AG04450 (cell line): ENCODE measurements at regions not wholly inside any gene's neighbourhood (a gene's known extent, or its start where the extent isn't known, plus 50 kb on each side); places are given as distances from the start of the nearest gene placed in this dataset.

Experiments
- CTCF ChIA-PET: fragments of 300-600, 350-600 bp; formaldehyde crosslinking; extraction: SDS; loops from one replicate; lab custom pipeline; 2022; ENCODE audit warnings: antibody characterized with exemption, inconsistent platforms; lab: Charles Lee
- POLR2A ChIA-PET: fragments of 350-600 bp; formaldehyde crosslinking; extraction: SDS; loops from one replicate; lab custom pipeline; 2021; ENCODE audit warnings: antibody characterized with exemption, inconsistent platforms; lab: Yijun Ruan, JAX
- DNase-seq: peaks from one replicate; pipeline ENCODE4 v3.0.0-alpha.2; 2011; ENCODE audit warnings: low read depth, low spot score
- H3K27ac ChIP-seq: one replicate; pipeline ENCODE4 v1.5.1; 2012; ENCODE audit warnings: low read depth, low read length, control low read depth
- H3K27me3 ChIP-seq: one replicate; pipeline ENCODE4 v1.6.0; 2012; ENCODE audit warnings: low read length; ENCODE audit not compliant: control insufficient read depth, insufficient read depth
- H3K4me3 ChIP-seq: 2 replicates; pipeline ENCODE4 v1.5.1; 2011; ENCODE audit warnings: mild to moderate bottlenecking, low read depth, low read length, control low read depth
- H3K9me3 ChIP-seq: 2 replicates; pipeline ENCODE4 v1.5.1; 2012; ENCODE audit warnings: low read length; ENCODE audit not compliant: control insufficient read depth, insufficient read depth
- TF ChIP-seq, protein P1 (sequence below): IDR thresholded peaks from 2 replicates; pipeline ENCODE4 v1.5.1; 2011; ENCODE audit warnings: low read depth, low read length, control low read depth, inconsistent platforms

DNA sequence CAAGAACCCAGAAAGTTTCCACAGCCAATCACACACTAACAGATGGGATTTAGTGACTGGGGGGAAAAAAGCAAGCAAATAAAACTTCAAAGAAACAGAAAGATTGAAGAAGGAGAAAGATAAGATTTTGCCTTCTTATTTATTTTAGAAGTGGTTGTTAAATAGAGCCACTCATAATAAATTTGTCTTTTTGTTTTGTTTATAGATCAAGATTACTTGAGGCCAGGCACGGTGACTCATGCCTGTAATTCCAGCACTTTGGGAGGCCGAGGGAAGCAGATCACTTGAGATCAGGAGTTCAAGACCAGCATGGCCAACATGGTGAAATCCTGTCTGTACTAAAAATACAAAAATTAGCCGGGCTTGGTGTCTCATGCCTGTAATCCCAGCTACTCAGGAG lies 94.9 kb upstream of the RANBP3L start:
- Histone ChIP-seq H3K27ac (no peak overlapping the region), H3K4me3 (no peak overlapping the region), H3K27me3 (no peaks in the 10 kb centered on the region), H3K9me3 (no peaks in the 10 kb centered on the region)
- ChIA-PET CTCF (interaction anchor here (1.4 to 3.1 kb wide), 2 partner anchors 131 to 318 kb away, joined by 6 to 13 read pairs; no protein-coding TSS in a partner anchor), POLR2A (no interaction called here)
- no peak for DNase-seq
- TF ChIP-seq, protein P1, sequence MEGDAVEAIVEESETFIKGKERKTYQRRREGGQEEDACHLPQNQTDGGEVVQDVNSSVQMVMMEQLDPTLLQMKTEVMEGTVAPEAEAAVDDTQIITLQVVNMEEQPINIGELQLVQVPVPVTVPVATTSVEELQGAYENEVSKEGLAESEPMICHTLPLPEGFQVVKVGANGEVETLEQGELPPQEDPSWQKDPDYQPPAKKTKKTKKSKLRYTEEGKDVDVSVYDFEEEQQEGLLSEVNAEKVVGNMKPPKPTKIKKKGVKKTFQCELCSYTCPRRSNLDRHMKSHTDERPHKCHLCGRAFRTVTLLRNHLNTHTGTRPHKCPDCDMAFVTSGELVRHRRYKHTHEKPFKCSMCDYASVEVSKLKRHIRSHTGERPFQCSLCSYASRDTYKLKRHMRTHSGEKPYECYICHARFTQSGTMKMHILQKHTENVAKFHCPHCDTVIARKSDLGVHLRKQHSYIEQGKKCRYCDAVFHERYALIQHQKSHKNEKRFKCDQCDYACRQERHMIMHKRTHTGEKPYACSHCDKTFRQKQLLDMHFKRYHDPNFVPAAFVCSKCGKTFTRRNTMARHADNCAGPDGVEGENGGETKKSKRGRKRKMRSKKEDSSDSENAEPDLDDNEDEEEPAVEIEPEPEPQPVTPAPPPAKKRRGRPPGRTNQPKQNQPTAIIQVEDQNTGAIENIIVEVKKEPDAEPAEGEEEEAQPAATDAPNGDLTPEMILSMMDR = no peak

DNA sequence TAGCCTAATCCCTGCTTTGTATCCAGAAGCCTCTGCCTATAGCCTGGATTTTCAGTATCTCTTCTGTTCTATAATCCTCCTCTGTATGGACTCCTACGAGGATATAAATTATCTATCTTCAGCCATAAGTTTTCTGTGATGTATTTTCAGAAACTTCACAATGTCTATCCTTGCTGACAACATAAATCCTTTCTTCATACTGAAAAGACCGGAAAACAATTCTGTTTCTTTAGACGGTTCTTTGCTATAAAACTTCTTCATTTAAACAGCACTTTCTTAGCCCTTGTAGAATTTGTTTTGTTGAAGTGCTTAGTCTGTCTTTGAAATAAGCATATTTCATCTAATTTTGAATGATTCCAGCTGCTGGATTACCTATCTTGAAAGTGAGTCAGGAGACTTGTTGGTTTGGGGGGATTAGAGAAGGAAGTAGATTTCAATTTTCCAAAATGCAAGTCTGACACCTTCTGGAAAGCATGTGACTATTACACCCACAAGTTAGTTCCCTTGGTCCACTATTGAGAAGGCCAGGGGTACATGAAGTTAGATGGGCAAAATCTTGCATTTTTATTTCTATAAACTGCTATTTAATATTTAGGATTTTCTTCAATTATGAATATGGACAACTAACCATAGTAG lies 96.3 kb upstream of the RANBP3L start:
- TF ChIP-seq, protein P1 = peak; percentile 25; the same call in 1 of the 2 replicates
- Histone ChIP-seq H3K4me3 (no peak overlapping the region), H3K27ac (no peak overlapping the region), H3K9me3 (no peaks in the 10 kb centered on the region), H3K27me3 (no peaks in the 10 kb centered on the region)
- ChIA-PET CTCF (interaction anchor here (1.0 to 3.1 kb wide), 3 partner anchors 133 to 319 kb away, joined by 3 to 13 read pairs (median 6); no protein-coding TSS in a partner anchor), POLR2A (no interaction called here)
- DNase-seq = no peak

DNA sequence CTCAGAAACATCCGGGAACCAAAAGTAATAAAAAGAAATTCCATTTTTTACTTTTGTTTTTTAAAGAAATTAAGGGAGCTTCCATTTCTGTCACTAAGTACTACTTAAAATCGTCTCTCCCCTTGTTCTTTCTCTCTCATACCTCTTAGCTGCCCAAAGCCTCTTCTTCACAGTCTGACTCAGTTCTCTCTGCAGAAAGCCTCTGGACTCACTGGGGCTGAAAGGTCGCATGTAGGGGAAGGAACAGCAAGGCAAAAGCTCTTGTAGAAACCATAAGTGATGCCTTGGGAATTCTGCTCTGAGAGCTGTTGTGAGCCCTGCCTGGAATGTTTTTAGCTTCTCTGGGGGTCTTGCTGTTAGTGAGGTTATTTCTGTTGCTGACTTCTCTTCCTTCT lies 100.8 kb upstream of the RANBP3L start:
- Histone ChIP-seq H3K27me3 (no peaks in the 10 kb centered on the region), H3K27ac (no peak overlapping the region), H3K9me3 (no peaks in the 10 kb centered on the region), H3K4me3 (no peak overlapping the region)
- no peak for DNase-seq
- ChIA-PET CTCF (interaction anchor here (0.8 to 3.2 kb wide), 8 partner anchors 12 to 293 kb away, joined by 4 to 15 read pairs (median 7); partner anchors contain the start of gene NADK2), POLR2A (no interaction called here)
- TF ChIP-seq, protein P1 = no peak

DNA sequence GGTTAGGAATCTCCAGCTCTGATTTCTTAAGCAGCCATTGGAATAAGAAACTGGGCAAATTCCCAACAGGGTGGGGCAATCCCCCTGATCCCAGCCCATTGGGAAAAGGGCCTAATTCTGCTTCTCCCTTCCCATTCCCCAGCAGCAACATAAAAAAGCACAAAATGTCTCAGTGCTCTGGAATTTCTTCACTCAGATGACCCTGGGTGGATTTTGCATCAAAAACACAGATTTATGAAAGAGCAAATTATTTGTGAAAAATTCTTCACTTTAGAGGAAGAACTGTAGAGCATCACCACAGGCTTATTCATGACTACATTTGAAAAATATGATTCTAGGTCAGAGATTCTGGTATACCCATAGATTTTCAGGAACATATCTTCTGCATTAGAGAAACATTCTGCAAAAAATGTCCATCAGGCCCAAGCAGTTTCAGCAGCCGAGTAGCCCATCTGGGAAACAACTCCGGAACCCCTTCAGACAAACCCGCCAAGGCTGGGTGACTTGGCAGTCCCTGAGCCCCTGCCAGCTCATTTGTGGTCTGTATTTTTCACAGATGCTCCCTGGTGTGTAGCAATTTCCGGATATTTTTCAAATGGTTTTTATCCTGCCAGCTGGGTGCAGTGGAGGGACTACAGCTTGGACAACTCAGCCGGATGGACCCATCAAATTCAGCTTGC lies 102.1 kb upstream of the RANBP3L start:
- peak; percentile 11 for DNase-seq
- CTCF ChIA-PET = interaction anchor here (0.7 to 3.2 kb wide), 7 partner anchors 11 to 292 kb away, joined by 3 to 15 read pairs (median 10); partner anchors contain the start of gene NADK2
- Histone ChIP-seq H3K4me3 (no peak overlapping the region), H3K27me3 (no peaks in the 10 kb centered on the region), H3K27ac (peak overlapping the region; percentile 31), H3K9me3 (no peaks in the 10 kb centered on the region)
- TF ChIP-seq, protein P1 = no peak
- POLR2A ChIA-PET = interaction anchor here (0.7 kb wide), 1 partner anchor 162 kb away, joined by 3 read pairs; the partner anchor contains the start of gene NADK2

DNA sequence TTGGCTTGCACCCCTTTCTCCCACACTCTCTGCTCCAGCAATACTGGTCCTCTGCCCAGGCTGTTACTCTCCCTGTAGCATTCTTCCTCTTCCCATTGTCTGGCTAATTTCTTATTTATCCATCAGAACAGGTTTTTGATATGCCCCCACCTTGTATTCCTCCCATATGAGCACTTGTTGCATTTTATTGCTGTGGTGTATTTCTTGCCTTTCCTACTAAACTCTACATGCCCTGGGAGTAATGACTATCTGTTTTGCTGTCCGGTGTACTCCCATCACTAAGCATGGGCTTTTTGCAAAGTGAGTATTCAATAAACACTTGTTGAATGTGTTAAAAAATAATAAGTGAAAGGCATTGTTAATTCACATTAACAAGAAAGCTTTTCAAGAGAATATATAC lies 104.3 kb upstream of the RANBP3L start:
- TF ChIP-seq, protein P1 = no peak
- H3K4me3 ChIP-seq = no peak overlapping the region
- no peak overlapping the region for H3K27ac ChIP-seq
- H3K9me3 ChIP-seq = no peaks in the 10 kb centered on the region
- DNase-seq = no peak
- ChIA-PET CTCF (no interaction called here), POLR2A (no interaction called here)
- H3K27me3 ChIP-seq = no peaks in the 10 kb centered on the region
